Stimulated activated CD8-positive, alpha-beta memory T cell treated with anti-CD3 and anti-CD28 coated beads, Interleukin-4, amount 100 ng/mL, for 48 hours (primary cell): ENCODE measurements at regions not wholly inside any gene's neighbourhood (a gene's known extent, or its start where the extent isn't known, plus 50 kb on each side); places are given as distances from the start of the nearest gene placed in this dataset.

Experiments used
- DNase-seq: peaks from one replicate; pipeline ENCODE4 v3.0.0-alpha.2; 2020

DNA sequence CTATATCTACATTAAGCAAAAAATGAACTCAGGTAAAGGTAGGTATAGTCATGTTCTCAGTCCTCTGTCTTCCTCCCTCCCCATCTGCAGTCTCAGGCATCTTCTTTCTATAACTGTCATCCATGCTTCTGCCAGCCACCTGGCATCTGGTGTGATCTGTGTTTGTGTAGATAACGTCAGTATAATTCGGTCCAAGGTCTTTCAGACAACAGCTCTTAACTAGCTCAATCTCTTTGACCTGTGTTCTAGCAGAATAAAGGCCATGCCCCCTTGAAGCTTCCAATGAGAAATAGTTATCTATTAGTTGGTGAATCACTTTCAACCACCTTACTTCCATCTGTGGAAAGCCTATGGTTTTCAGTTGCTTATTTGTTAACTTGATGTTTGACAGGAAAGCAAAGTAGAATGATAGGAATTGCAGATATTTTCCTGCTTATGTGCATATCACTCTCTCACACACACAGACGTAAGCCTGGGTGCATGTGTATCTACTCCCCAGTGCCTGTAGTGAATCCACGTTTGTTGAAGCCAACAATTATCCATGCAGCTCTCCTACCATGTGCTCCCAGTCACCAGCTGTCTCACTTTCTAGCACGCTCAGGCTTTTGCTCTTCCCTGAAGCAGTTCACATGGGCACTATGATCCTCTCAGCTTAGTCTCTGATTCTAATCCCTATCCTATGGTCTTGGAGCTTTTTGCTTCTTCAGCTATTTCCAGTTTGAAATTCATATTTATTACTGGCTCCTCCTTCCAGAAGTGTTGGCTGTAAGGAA is 433.7 kb upstream of the MANEA start:
- no peak for DNase-seq

DNA sequence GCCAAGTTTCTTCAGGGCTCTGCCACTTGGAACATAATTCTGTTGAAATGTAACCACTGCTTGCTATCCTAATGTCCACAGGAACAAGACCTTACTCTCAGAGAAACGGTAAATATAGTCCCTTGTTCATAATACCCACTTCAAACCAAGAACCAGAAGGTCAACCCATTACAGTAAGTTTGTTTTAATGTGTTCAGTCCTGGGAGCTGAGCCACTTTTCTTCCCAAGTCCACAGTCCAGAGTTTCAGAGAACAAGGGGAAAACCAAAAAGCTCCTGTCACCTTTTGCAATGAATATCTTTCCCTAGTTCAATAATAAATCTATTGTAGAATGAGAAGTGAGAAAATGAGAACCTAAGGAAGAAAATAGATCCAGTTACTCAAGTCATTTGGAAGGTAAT is 431.9 kb upstream of the MANEA start:
- no peak for DNase-seq

DNA sequence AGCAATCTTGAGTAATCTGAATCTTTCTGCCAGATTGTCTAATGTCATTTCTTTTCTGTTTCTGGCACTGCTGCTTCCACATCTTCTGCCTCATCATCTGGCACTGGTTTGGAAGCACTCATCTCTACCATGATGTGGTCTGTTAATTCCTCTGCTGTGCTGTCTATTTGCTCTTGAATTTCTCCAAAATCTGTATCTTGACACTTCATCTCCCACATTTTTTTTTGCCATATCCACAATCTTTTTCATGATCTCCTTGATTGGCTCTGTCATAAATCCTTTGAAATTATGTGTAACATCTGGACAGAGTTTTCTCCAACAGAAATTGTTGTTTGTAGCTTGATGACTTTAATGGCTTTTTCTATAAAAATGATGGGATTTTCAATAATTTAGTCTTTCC is 417.8 kb upstream of the MANEA start:
- DNase-seq = no peak

DNA sequence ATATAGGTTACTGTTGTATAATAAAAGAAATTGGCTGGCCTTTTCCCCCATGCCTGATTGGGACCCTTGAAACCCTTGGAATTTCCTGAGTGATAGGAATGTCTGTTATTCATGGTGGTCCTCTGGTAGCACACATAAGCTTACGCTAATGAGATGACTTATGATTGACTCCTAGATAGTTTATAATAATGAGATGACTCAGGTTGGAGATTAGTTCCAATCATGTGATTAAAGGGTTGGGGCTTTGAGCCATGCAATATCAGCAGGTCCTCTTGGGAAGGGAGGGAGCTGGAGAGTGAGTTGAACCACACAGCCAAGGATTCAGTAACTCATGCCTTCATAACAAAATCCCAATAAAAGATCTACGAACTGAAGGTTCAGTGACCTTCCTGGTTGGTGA is 407.6 kb upstream of the MANEA start:
- DNase-seq = no peak

DNA sequence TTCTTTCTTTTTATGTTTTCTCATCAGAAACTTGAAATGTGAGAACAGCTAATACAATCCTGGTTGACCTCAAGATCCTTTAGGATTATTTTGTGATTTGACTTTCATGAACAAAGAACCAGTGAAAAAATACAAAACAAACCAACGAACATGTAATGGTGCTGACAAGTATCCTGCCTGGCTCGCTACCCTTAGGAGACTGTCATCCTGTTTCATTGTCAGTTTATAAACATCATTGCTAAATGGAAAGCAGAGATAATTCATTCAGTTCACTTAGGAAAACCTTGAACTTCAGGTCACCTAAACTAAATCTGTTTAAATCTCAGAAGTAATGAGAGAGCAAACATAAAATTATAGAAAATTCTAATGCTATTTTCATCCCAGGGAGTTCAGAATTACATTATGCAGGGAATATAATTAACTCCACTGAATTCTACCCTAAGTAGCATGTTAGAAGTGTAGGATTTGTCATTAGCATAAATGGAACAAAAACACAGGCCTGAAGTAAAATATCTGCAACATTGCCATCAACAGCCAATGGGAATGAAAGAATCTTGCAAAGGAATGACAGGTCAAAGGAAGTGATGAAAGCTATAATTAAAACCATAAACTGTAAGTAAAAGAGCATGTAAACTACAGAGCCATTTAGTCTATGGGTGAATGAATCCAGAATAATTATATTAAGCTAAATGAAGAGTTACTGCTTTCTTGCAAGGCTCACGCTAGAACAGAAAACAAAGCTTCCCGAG is 401.2 kb upstream of the MANEA start:
- no peak for DNase-seq

DNA sequence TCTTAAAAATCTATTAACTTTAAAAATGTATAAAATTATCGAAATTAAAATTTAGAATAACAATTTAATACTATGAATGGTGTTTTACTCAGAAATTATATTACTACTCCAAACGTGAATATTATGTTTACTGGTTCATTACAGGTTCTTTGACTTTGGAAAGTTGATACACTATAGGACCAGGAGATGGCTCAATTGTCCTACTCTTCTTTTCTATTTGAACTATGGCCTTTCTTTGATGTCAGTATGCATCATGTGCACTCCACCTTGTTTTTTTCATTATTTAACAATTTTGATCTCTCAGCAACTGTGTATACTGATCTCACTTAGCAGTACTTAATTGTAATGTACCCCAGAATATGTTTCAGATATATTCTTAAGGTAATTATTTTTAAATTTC is 391.5 kb upstream of the MANEA start:
- DNase-seq = no peak

DNA sequence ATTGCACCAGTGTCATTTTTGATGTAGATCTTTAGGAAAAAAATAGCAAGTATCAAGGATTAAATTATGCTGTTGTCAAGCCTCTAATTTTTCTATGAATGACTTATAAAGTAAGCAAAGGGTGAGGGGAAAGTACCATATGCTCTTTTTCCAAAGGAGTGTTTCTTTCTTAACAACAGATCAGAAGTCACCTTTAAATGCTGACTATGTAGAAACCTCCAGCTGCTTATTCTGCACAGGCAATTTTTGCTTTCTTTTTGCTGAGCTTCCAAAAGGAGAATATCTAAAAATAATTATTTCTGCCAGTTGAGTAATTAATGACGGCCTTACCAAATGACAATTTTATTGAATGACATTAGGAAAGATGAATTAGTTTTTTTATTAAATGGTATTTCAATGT is 390.6 kb upstream of the MANEA start:
- DNase-seq = no peak

DNA sequence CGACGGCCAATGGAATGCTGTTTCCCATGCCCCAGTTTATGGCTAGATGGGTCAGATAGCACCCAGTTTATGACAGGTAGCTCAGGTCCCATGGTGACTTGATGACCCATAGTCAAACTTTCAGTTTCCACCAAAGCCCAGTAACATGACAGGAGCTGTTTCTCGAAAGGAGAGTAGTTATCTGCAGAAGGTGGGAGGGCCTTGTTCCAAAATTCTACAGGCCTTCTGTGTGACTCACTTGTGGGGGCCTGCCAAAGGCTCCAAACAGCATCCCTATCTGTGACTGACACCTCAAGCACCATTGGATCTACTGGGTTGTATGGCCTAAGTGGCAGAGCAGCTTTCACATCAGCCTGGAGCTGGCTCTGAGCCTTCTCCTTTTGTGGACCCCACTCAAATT is 379.7 kb upstream of the MANEA start:
- DNase-seq = no peak

DNA sequence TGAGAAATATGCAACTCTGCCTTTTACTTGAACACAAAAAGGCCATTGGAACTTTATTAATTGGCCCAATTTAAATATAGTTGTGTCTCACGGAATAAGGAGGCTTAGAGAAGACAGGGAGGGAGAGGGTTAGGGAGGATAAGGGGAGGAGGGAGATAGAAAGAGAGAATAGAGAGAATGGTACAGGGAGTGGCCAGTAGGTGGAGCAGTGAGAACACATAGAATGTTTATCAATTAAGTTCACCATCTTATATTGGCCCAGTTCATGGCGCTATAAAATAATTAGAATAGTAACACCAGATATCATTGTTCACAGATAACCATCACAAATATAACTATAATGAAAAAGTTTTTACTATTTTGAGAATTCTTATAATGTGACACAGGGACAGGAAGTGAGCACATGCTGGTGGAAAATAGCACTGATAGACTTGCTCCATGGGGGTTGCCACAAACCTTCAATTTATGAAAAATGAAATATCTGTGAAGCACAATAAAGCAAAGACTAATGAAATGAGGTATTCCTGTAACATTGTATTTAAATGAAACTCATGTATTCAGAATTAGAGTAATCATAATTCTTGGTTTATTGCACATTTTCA is 374.1 kb upstream of the MANEA start:
- peak; percentile 28 for DNase-seq

DNA sequence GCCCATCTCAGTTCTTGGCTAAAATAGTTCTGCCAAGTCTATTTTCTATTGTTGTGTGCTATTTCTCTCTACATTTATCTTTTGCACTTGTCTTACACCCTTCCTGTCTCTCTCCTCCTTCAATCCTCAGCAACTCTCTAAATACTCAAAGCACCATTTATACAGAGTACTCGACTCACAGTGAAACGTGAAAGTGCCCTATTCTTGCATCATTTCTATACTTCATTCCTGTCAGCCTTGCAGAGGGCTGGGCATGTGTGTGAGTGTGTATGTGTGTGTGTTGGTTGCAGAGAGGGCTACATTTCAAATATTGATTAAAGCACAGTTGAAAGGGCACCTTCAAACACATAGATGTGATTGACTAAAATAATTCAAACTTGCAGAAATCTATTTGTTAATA is 373.2 kb upstream of the MANEA start:
- DNase-seq = no peak

DNA sequence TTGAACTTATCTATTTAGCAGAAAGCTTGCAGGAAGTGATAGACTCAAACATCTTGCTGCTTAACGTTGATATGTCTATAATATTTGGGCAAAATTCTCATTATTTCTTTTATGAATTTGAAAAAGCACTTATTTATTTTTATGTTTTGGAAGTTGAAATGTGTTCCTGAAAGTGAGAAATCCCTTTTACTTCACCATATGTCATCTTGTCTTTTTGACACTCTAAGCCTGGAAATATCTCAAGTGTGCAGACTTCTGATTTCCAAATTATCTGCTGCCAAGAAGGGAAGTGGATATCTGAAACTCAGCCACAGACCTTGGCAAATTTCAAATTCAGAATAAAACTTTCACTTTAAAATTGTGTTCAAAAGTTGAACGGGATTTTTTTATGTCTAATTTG is 368.7 kb upstream of the MANEA start:
- no peak for DNase-seq

DNA sequence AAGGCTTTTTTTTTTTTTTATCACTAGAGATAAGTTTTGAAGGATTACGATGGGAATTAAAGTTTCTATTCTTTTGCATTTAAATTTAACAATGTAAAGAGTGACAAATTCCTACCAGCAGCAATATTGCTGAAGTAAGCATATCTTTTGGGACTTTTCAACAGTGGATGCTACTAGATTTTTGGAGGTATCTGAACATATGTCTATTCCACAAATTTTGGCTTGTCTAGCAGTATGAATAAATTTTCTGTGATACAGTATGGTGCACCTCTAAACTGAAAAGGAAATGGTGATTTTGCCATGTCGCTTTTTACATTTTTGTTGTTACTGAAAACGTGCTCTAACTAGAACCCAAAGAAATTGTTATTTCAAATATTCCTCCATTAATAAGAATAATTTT is 368.3 kb upstream of the MANEA start:
- DNase-seq = no peak

DNA sequence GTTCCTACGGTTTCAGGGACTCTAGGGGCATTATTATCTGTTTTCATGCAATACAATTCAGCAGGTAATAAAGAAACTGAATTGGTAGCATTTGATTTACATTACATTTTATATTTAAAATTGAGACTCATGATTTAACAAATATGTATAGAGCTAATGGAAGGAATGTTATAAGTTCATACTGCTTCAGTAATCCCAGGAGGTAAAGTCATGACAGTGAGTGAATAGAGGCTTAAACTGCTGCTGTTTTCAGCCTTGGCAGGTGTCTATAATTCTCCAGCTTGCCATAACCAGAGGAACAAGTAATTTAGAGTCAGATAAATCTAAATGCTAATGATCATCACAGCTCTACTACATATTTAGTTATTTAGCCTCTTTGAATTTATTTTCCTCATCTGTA is 360.8 kb upstream of the MANEA start:
- DNase-seq = no peak

DNA sequence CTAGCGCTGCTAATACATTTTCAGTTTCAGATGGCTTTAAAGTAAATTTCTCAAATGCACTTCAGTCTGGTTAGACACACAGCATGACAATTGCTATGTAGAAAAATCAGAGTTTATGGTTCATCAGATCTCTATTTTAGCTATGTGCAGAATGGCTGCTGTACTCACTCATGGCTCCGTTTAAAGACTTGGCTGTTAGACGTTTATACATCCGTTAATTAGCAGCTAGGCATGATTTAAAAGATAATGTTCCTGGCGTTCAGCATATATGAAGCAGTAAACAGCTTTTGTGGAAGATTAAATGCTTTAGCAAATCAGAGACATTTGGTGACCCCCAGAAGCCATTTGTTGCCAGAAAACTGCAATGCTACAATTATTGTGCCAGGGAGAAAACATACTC is 350.0 kb upstream of the MANEA start:
- DNase-seq = no peak

DNA sequence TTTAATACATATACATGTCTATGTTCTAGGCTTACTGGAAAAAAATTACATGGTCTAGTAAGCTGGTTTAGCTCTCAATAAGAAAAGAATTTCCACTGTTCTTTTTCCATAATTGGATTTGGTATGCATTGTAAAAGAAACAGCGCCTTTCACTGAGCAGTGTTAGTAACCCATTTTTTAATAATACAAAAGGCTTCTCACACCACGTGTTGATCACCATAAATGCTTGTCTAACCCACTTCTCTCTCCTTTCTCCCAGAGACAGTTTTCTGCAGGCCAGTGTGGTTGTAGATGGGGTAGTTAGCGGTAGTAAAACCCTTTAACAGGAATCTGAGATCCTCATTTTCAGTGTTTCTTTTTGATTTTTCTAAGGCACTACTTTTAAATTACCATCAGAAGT is 348.7 kb upstream of the MANEA start:
- no peak for DNase-seq

DNA sequence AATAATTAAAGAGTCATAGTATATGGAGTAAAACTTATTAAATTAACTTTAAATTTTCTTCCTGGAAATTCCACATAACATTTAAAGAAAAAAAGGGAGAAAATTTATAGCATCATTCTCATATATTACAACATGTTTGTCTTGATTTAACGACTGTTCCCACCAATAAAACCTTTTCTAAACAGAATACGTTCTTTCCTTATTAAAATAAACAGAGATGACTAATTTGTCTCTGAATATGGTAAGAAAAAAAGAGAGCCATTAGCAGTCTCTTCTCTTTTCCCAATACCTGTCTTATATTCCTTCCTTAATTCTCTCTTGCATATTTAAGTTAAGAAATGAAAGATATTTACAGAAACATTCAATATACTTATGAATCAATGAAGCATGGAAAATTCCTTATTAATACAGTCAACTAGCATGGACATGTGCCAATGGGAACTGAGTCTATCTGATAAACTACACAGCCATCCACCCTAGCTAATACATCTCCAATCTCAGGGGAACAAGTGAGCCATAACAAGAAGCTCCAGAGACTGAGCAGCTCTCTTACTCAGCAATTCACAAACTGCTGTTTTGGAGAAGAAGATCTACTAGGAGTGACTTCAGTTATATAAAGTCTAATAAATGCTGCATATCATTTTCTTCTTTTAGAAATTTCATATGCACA is 347.1 kb upstream of the MANEA start:
- no peak for DNase-seq

DNA sequence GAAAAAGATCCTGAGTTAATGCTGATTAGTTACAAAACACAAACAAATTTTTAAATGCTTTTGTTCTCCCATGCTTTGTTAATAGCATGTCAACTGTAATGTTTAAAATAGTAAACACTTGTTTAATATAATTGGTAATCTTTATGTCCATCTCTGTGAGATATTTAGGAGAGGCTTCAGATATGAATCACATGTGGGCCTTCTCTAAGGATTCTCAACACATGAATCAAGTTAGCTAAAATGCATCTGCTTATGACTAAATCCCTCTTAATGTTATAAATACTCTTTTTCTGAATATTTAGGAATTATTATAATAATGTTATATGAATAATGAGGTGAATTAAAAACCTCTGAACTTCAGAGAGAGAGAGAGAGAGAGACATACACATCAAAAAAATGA is 345.9 kb upstream of the MANEA start:
- no peak for DNase-seq

DNA sequence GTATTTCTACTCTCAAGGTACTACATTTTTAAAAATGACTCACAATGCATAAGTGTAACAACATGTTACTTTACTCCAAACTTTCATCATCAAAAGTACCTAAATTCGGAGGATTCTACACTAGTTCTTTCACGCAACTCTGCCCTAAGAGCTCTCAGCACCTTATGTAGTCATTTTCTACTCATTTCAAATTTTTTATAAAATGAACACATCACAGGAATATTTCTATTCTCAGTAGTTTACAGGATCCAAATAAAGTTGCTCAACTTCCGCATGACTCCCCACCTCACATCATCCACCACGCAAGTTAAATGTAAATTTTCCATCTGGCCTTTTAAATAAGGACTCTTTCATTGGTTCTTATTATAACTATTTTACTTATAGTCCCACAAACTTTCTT is 344.9 kb upstream of the MANEA start:
- no peak for DNase-seq

DNA sequence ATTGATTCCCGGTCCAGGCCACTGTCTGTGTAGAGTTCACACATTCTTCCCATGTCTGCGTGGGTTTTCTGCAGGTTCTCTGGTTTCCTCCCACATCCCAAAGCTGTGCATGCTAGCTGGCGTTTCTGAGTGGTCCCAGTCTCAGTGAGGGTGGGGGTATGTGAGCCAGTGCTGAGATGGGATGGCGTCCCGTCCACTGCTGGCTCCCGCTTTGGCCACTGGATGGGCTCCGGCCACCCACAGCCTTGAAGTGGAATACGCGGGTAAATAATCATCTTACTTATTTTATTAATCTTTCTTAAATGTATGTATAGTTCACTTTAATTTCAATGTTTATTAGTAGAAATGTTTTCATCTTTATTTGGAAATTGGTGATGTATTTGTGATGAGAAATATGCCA is 343.5 kb upstream of the MANEA start:
- no peak for DNase-seq

DNA sequence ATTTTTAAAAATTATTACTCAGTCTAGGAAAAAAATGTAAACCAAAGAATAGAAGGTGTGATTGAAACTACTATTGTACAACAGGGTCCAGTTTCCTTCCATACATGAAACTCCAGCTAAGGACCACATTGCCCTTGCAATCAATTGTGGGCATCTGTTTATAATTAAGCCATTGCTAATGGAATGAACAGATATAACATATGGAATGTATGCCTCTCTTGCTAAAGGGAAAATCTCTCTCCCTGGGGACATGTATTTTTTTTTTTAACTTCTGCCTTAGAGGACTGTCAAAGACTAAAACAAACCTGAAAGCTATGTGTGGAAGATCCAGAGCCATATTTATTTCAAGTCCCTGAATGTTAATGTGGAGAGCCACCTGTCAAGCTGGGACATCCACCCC is 336.8 kb upstream of the MANEA start:
- no peak for DNase-seq

DNA sequence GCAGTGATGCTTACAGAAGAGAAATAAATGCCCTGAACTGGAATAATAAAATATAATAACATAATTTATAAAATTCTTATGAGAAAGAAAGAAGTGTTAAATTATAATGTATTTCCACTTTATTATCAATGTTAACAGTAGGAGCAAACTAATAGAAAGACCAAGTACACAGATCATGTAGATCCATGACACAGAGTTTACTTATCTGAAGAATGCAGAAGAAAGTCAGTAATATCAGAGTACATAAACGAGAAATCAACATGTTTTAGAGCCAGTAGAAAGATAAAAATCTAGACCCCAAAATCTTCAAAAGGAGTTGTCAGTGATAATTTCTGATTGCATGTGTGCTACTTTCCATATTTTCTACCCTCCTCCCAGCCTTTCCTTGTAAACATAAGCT is 334.8 kb upstream of the MANEA start:
- DNase-seq = no peak

DNA sequence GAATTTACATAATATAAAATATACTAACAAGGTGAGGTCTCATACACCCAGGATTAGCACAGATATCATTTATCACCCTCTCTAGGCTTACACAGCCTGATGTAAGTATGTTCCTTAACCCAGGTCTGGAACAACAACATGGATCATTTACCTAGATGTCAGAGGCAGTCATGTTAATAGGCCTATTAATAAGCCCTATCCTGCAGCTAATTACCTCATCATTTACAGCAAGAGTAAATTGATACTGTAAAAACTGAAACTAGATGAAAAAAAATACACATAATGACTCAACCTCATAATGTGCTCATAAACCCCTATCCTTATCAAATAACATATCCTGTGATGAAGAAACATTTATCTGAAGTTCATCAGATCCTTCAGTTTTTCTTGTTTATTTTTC is 334.3 kb upstream of the MANEA start:
- no peak for DNase-seq

DNA sequence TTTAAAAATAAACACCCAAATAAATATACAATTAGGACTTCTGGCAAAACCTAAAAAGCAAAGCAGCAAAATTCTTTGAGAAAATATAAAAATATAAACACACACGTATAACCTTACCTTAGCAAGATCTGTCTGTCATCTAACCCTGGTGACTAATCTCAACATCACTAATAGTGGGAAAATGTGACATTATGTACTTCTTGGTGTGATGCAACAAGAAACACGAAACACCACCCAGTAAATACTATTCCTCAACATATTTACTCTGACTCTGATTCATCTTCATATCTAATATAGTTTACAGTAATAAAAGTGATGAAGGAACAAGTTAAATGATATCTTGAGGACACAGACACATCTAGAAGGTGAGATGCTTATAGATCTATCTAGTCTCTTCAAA is 332.6 kb upstream of the MANEA start:
- DNase-seq = no peak

DNA sequence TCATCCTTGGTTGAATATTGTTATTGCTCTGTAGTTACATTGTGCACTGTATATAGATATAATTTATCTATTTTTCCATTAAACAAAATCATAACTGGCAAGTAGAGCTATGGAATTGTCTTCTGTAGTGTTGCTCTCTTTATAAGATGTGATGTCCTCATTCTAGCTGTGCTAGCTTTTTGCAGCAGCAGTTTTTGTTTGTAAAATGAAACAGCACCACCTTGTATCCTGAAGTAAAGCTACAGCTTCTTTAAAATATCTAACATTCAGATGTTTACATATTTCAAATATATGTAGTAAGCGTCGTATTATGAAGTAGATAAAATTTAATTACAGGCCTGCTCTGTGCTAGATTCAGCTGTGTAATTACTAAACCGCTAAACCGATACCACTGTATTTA is 328.8 kb upstream of the MANEA start:
- DNase-seq = no peak
